ENCODE measurements at regions not wholly inside any gene's neighbourhood (a gene's known extent, or its start where the extent isn't known, plus 50 kb on each side); places are given as distances from the start of the nearest gene placed in this dataset.
"Not testable (repeated sequence)": the region's sequence is repeated elsewhere in the genome, so short reads cannot be mapped to it uniquely, and the experiment has no call there.

- no peak for DNase-seq (ENCODE audit: extremely low read depth in 1 of 2, low read depth in 1 of 2)
Measured at GRCh38 chr5:158050421-158050820, 191.5 kb upstream of the CLINT1 start.

- DNase-seq (ENCODE audit: extremely low read depth in 1 of 2, low read depth in 1 of 2) = no peak
Measured at GRCh38 chr5:158049459-158049858, 190.5 kb upstream of the CLINT1 start.

GRCh38 chr5:158045696-158046095 is 186.8 kb upstream of the CLINT1 start:
- DNase-seq (ENCODE audit: extremely low read depth in 1 of 2, low read depth in 1 of 2) = no peak

- DNase-seq (ENCODE audit: extremely low read depth in 1 of 2, low read depth in 1 of 2) = no peak
Measured at GRCh38 chr5:158039911-158040347, 181.0 kb upstream of the CLINT1 start.

- DNase-seq (ENCODE audit: extremely low read depth in 1 of 2, low read depth in 1 of 2) = no peak
Measured at GRCh38 chr5:158039441-158039840, 180.5 kb upstream of the CLINT1 start.

GRCh38 chr5:158036983-158037595 is 178.1 kb upstream of the CLINT1 start:
- not testable (repeated sequence) for DNase-seq (ENCODE audit: extremely low read depth in 1 of 2, low read depth in 1 of 2)

- DNase-seq (ENCODE audit: extremely low read depth in 1 of 2, low read depth in 1 of 2) = not testable (repeated sequence)
Measured at GRCh38 chr5:158034586-158034985, 175.6 kb upstream of the CLINT1 start.

- DNase-seq (ENCODE audit: extremely low read depth in 1 of 2, low read depth in 1 of 2) = no peak
Measured at GRCh38 chr5:158033724-158034123, 174.8 kb upstream of the CLINT1 start.

GRCh38 chr5:158033076-158033475 is 174.1 kb upstream of the CLINT1 start:
- no peak for DNase-seq (ENCODE audit: extremely low read depth in 1 of 2, low read depth in 1 of 2)

GRCh38 chr5:158032246-158032645 is 173.3 kb upstream of the CLINT1 start:
- DNase-seq (ENCODE audit: extremely low read depth in 1 of 2, low read depth in 1 of 2) = no peak

GRCh38 chr5:158027806-158028775 is 169.1 kb upstream of the CLINT1 start:
- DNase-seq (ENCODE audit: extremely low read depth in 1 of 2, low read depth in 1 of 2) = no peak

GRCh38 chr5:158026304-158027031 is 167.5 kb upstream of the CLINT1 start:
- DNase-seq (ENCODE audit: extremely low read depth in 1 of 2, low read depth in 1 of 2) = no peak

- no peak for DNase-seq (ENCODE audit: extremely low read depth in 1 of 2, low read depth in 1 of 2)
Measured at GRCh38 chr5:158023266-158023665, 164.3 kb upstream of the CLINT1 start.

- no peak for DNase-seq (ENCODE audit: extremely low read depth in 1 of 2, low read depth in 1 of 2)
Measured at GRCh38 chr5:158022837-158023236, 163.9 kb upstream of the CLINT1 start.

- no peak for DNase-seq (ENCODE audit: extremely low read depth in 1 of 2, low read depth in 1 of 2)
Measured at GRCh38 chr5:158022393-158022792, 163.4 kb upstream of the CLINT1 start.

- DNase-seq (ENCODE audit: extremely low read depth in 1 of 2, low read depth in 1 of 2) = no peak
Measured at GRCh38 chr5:158020555-158021418, 161.8 kb upstream of the CLINT1 start.

- no peak for DNase-seq (ENCODE audit: extremely low read depth in 1 of 2, low read depth in 1 of 2)
Measured at GRCh38 chr5:158017469-158017868, 158.5 kb upstream of the CLINT1 start.

- no peak for DNase-seq (ENCODE audit: extremely low read depth in 1 of 2, low read depth in 1 of 2)
Measured at GRCh38 chr5:158014372-158014771, 155.4 kb upstream of the CLINT1 start.

- no peak for DNase-seq (ENCODE audit: extremely low read depth in 1 of 2, low read depth in 1 of 2)
Measured at GRCh38 chr5:158013939-158014338, 155.0 kb upstream of the CLINT1 start.

GRCh38 chr5:158013303-158013702 is 154.4 kb upstream of the CLINT1 start:
- no peak for DNase-seq (ENCODE audit: extremely low read depth in 1 of 2, low read depth in 1 of 2)
